Fibroblast of mammary gland (primary cell): ENCODE measurements at regions not wholly inside any gene's neighbourhood (a gene's known extent, or its start where the extent isn't known, plus 50 kb on each side); places are given as distances from the start of the nearest gene placed in this dataset.

Experiments
- DNase-seq: peaks from one replicate; pipeline ENCODE4 v3.0.0-alpha.2; 2010; ENCODE audit warnings: low read depth
- H3K4me3 ChIP-seq: 2 replicates; pipeline ENCODE4 v1.5.1; 2011; ENCODE audit warnings: low read depth, mild to moderate bottlenecking, low read length, moderate library complexity; ENCODE audit not compliant: control insufficient read depth
- CTCF ChIP-seq: conservative IDR thresholded peaks from 2 replicates; pipeline ENCODE4 v1.5.1; 2011; ENCODE audit warnings: low read depth, low read length, inconsistent platforms; ENCODE audit not compliant: control insufficient read depth, insufficient read depth

- no peak for DNase-seq
- no peak for TF ChIP-seq CTCF
- H3K4me3 ChIP-seq, result no peak overlapping the region
Measured at GRCh38 chr4:62656006-62656405, 1455.9 kb downstream of the ADGRL3 start.

GRCh38 chr4:62644372-62644771 lies 1444.2 kb downstream of the ADGRL3 start:
- TF ChIP-seq CTCF, result no peak
- no peak overlapping the region for H3K4me3 ChIP-seq
- DNase-seq, result peak; percentile 1

- no peak for TF ChIP-seq CTCF
- H3K4me3 ChIP-seq, result no peak overlapping the region
- no peak for DNase-seq
Measured at GRCh38 chr4:62640296-62640695, 1440.2 kb downstream of the ADGRL3 start.

- no peak for TF ChIP-seq CTCF
- DNase-seq, result no peak
- no peak overlapping the region for H3K4me3 ChIP-seq
Measured at GRCh38 chr4:62627671-62628070, 1427.5 kb downstream of the ADGRL3 start.

GRCh38 chr4:62627141-62627540 lies 1427.0 kb downstream of the ADGRL3 start:
- no peak for DNase-seq
- TF ChIP-seq CTCF, result no peak

GRCh38 chr4:62622089-62622488 lies 1422.0 kb downstream of the ADGRL3 start:
- H3K4me3 ChIP-seq, result no peak overlapping the region
- DNase-seq, result no peak
- TF ChIP-seq CTCF, result no peak

More at GRCh38 chr4:62627141-62627540, 1427.0 kb downstream of the ADGRL3 start:
- no peak overlapping the region for H3K4me3 ChIP-seq

GRCh38 chr4:62619971-62620370 lies 1419.8 kb downstream of the ADGRL3 start:
- no peak overlapping the region for H3K4me3 ChIP-seq
- TF ChIP-seq CTCF, result no peak
- DNase-seq, result no peak
